HG03354 (cell line): ENCODE measurements at regions not wholly inside any gene's neighbourhood (a gene's known extent, or its start where the extent isn't known, plus 50 kb on each side); places are given as distances from the start of the nearest gene placed in this dataset.
"Not testable (repeated sequence)": the region's sequence is repeated elsewhere in the genome, so short reads cannot be mapped to it uniquely, and the experiment has no call there.

ENCODE experiments used
- ATAC-seq: cut with Tn5 transposase; IDR thresholded peaks from one replicate; pipeline ENCODE4 v1.9.1; 2021; ENCODE audit warnings: mild to moderate bottlenecking; ENCODE audit not compliant: unreplicated experiment, poor library complexity, severe bottlenecking

- ATAC-seq: no peak
Measured at GRCh38 chr10:36007369-36007768, 365.3 kb upstream of the FZD8 start.

GRCh38 chr10:36003688-36004087 is 361.6 kb upstream of the FZD8 start:
- ATAC-seq: no peak

GRCh38 chr10:36003031-36003600 is 361.0 kb upstream of the FZD8 start:
- ATAC-seq: no peak

GRCh38 chr10:36002445-36002844 is 360.3 kb upstream of the FZD8 start:
- no peak for ATAC-seq

GRCh38 chr10:36000754-36001153 is 358.7 kb upstream of the FZD8 start:
- ATAC-seq: not testable (repeated sequence)

- no peak for ATAC-seq
Measured at GRCh38 chr10:35998026-35998425, 355.9 kb upstream of the FZD8 start.

GRCh38 chr10:35995485-35995884 is 353.4 kb upstream of the FZD8 start:
- no peak for ATAC-seq

- no peak for ATAC-seq
Measured at GRCh38 chr10:35993591-35994515, 351.8 kb upstream of the FZD8 start.

- ATAC-seq: no peak
Measured at GRCh38 chr10:35992107-35992506, 350.0 kb upstream of the FZD8 start.

GRCh38 chr10:35986756-35987502 is 344.8 kb upstream of the FZD8 start:
- no peak for ATAC-seq

- no peak for ATAC-seq
Measured at GRCh38 chr10:35979116-35979515, 337.0 kb upstream of the FZD8 start.

- not testable (repeated sequence) for ATAC-seq
Measured at GRCh38 chr10:35973912-35974591, 332.0 kb upstream of the FZD8 start.

- no peak for ATAC-seq
Measured at GRCh38 chr10:35972275-35972674, 330.2 kb upstream of the FZD8 start.

- no peak for ATAC-seq
Measured at GRCh38 chr10:35971397-35971796, 329.3 kb upstream of the FZD8 start.

- ATAC-seq: no peak
Measured at GRCh38 chr10:35963685-35964084, 321.6 kb upstream of the FZD8 start.

GRCh38 chr10:35961501-35961900 is 319.4 kb upstream of the FZD8 start:
- ATAC-seq: no peak

GRCh38 chr10:35959252-35959651 is 317.2 kb upstream of the FZD8 start:
- no peak for ATAC-seq

GRCh38 chr10:35958609-35959008 is 316.5 kb upstream of the FZD8 start:
- ATAC-seq: not testable (repeated sequence)

- no peak for ATAC-seq
Measured at GRCh38 chr10:35950701-35951100, 308.6 kb upstream of the FZD8 start.

GRCh38 chr10:35950226-35950625 is 308.1 kb upstream of the FZD8 start:
- ATAC-seq: no peak
